GM12872 (cell line): ENCODE measurements at regions not wholly inside any gene's neighbourhood (a gene's known extent, or its start where the extent isn't known, plus 50 kb on each side); places are given as distances from the start of the nearest gene placed in this dataset.

Experiments
- CTCF ChIP-seq: IDR thresholded peaks from 3 replicates; pipeline ENCODE4 v1.5.1; 2011; ENCODE audit warnings: low read depth, mild to moderate bottlenecking, low read length, moderate library complexity; ENCODE audit not compliant: insufficient read depth

- TF ChIP-seq CTCF = no peak
These were observed 580.5 kb downstream of the SOX6 start for GRCh38 chr11:15775797-15776196.

GRCh38 chr11:15776366-15776765 is 580.0 kb downstream of the SOX6 start:
- TF ChIP-seq CTCF = no peak

- TF ChIP-seq CTCF = no peak
These were observed 576.8 kb downstream of the SOX6 start for GRCh38 chr11:15779518-15779917.

- no peak for TF ChIP-seq CTCF
These were observed 576.0 kb downstream of the SOX6 start for GRCh38 chr11:15780382-15780781.

GRCh38 chr11:15780837-15781236 is 575.5 kb downstream of the SOX6 start:
- TF ChIP-seq CTCF = no peak

- no peak for TF ChIP-seq CTCF
These were observed 572.7 kb downstream of the SOX6 start for GRCh38 chr11:15783619-15784018.

- no peak for TF ChIP-seq CTCF
These were observed 563.0 kb downstream of the SOX6 start for GRCh38 chr11:15793043-15793996.
